ENCODE measurements at regions not wholly inside any gene's neighbourhood (a gene's known extent, or its start where the extent isn't known, plus 50 kb on each side); places are given as distances from the start of the nearest gene placed in this dataset.
"Not testable (repeated sequence)": the region's sequence is repeated elsewhere in the genome, so short reads cannot be mapped to it uniquely, and the experiment has no call there.

DNA sequence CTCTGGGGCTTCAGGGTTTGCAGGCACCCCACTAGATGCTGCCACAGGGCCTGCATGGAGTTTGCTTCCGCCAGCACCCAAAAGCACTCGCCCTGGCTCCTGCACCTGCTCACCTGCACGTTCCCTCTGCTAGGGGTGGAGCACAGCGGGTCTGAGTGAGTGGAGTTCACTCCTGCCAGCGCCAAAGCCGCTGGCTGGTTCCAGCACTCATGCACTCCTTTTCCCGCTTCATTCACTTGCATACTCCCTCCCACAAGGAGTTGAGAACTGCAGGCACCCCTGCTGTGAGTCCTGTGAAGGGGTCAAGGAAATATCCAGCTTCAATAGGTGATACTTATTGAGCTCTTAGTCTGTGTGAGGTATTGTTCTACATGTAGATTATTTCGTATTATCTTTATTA, 537.5 kb downstream of the NR2F2 start:
- no peak overlapping the region for H3K4me3 ChIP-seq (ENCODE audit: low read depth, low read length)
- no peak for DNase-seq (ENCODE audit: low read depth)
- TF ChIP-seq, protein P1, sequence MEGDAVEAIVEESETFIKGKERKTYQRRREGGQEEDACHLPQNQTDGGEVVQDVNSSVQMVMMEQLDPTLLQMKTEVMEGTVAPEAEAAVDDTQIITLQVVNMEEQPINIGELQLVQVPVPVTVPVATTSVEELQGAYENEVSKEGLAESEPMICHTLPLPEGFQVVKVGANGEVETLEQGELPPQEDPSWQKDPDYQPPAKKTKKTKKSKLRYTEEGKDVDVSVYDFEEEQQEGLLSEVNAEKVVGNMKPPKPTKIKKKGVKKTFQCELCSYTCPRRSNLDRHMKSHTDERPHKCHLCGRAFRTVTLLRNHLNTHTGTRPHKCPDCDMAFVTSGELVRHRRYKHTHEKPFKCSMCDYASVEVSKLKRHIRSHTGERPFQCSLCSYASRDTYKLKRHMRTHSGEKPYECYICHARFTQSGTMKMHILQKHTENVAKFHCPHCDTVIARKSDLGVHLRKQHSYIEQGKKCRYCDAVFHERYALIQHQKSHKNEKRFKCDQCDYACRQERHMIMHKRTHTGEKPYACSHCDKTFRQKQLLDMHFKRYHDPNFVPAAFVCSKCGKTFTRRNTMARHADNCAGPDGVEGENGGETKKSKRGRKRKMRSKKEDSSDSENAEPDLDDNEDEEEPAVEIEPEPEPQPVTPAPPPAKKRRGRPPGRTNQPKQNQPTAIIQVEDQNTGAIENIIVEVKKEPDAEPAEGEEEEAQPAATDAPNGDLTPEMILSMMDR (IDR thresholded peaks at IDR 0.05; ENCODE audit: insufficient read depth, low read depth, low read length) = no peak

DNA sequence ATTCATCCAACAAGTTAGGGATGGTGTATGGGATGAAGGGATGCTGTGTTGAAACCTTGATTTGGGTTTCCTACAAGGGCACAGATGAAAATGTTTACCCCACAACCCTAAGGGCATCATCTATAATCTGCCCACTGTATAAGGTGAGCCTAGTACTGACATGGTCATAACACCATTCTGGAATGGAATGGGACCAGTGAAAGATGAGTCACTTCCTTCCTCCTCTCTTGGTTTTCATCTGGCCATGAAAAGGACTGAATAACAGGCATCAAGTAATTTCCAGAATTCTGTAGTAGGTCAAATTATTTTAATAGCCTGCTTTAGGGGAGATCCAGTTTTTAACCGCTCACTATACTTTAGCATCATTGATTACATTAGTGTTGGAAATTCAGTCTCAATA, 538.6 kb downstream of the NR2F2 start:
- TF ChIP-seq, protein P1 (IDR thresholded peaks at IDR 0.05; ENCODE audit: insufficient read depth, low read depth, low read length) = no peak
- DNase-seq (ENCODE audit: low read depth) = no peak
- no peak overlapping the region for H3K4me3 ChIP-seq (ENCODE audit: low read depth, low read length)

DNA sequence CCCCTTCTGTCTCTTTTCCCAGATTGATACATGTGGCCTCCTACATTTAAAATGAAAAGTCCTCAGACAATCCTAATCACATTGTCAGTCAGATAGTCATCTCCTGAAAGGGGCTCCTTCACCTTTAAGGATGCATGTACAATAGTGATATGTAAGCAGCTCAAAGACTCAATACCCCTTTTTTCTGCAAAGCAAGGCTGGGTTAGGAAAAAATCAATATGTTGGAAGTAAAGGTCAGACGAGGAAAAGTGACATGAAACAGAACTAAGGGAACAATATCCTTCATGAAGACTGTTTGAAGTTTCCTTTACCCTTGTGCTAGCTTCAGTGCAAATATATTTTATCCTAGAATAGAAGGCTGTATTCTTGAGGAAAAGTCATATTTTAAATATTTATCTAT, 539.3 kb downstream of the NR2F2 start:
- no peak overlapping the region for H3K4me3 ChIP-seq (ENCODE audit: low read depth, low read length)
- no peak for DNase-seq (ENCODE audit: low read depth)
- TF ChIP-seq, protein P1 (IDR thresholded peaks at IDR 0.05; ENCODE audit: insufficient read depth, low read depth, low read length) = no peak

DNA sequence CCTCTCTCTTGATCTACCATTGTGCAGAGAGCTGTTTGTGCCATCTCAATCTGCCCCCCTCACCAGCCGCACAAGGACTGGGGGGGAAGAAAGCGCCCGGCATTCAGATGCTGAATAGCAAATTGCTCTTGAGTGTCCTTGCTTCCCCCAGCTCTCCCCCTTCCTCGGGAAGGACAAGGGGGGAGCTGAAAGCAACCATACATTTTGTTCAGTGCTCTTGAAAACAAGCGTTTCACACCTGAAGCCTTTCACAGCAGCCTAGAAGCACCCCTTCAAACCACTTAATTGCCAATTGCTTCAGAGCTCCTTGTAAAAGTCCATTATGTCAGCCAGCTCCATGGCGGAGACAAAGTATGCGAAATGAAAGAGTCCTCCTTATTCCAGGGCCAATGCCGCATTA, 540.1 kb downstream of the NR2F2 start:
- H3K4me3 ChIP-seq (ENCODE audit: low read depth, low read length) = no peak overlapping the region
- TF ChIP-seq, protein P1 (IDR thresholded peaks at IDR 0.05; ENCODE audit: insufficient read depth, low read depth, low read length) = no peak
- no peak for DNase-seq (ENCODE audit: low read depth)

DNA sequence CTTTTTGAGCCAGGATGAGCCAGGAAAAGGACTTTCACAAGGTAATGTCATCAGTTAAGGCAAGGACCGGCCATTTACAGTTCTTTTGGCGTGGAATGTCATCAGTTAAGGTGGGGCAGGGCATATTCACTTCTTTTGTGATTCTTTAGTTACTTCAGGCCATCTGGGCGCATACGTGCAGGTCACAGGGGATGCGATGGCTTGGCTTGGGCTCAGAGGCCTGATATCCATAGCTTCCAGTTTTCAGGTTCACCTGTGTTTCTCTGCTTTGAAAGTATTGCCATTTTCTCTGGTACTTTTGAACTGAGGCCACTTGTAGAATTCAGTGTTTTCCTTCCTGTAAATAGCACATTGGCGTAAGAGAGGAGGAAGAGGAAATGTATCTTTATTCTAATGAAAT, 546.9 kb downstream of the NR2F2 start:
- not testable (repeated sequence) for H3K4me3 ChIP-seq (ENCODE audit: low read depth, low read length); DNase-seq (ENCODE audit: low read depth)

DNA sequence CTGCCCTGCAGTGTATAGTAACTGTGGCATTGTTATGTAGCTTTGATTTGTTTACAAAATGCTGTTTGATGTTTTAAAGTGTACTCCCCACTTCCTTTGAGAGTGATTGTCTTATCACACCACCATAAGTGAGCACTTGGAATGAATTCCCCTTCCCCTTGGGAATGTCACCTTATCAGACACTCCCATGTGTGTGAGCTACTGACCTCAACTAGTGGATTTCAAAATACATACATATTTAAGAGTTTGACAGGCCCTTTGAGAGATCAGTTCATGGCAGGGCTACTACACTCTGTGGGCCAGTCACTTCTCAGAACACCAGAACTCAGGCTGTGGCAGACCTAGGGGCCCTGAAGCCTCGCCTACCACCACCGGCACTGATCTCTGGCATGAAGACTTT, 547.6 kb downstream of the NR2F2 start:
- DNase-seq (ENCODE audit: low read depth) = no peak
- H3K4me3 ChIP-seq (ENCODE audit: low read depth, low read length) = no peak overlapping the region
- TF ChIP-seq, protein P1 (IDR thresholded peaks at IDR 0.05; ENCODE audit: insufficient read depth, low read depth, low read length) = no peak

DNA sequence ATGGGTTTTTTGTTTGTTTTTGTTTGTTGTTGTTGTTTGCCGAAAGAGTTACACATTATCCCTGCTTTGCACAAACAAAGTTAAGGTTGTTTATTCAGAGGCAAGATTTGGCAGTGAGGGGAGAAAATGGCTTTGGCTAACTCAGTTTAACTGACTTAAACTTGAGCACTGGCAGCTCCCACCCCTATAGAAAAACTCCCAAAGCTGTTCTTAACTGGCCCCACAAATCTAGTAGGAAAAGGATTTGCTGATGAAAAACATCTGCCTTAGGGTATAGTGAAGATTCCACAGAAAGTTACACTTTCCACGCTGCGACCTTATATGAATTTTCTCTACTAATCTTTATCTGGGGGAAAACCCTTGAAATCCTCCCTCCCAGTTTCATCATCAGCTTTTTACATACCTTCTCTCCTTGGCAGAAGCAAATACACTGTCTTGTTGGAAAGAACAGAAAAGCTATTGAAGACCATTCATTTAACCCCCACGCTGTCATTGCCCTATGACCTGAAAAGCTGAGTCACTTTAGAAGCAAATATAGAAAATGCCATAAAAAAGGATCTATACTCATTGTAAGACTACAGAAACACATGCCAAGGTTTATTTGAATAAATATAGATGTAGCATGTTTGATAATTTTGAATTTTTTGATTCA, 551.7 kb downstream of the NR2F2 start:
- no peak for DNase-seq (ENCODE audit: low read depth)
- TF ChIP-seq, protein P1 (IDR thresholded peaks at IDR 0.05; ENCODE audit: insufficient read depth, low read depth, low read length) = no peak
- no peak overlapping the region for H3K4me3 ChIP-seq (ENCODE audit: low read depth, low read length)

Measured in fibroblast of villous mesenchyme (primary cell).